H9 (cell line): ENCODE measurements at regions not wholly inside any gene's neighbourhood (a gene's known extent, or its start where the extent isn't known, plus 50 kb on each side); places are given as distances from the start of the nearest gene placed in this dataset.

ENCODE experiments used
- DNase-seq: peaks from one replicate; pipeline ENCODE4 v3.0.0-alpha.2; 2017
- H2AFZ ChIP-seq: one replicate; pipeline ENCODE4 v1.6.1; 2013; ENCODE audit warnings: mild to moderate bottlenecking, low read length, control low read depth, moderate library complexity
- H2AK5ac ChIP-seq: 2 replicates; pipeline ENCODE4 v1.6.1; 2013; ENCODE audit warnings: low read length, control low read depth, mixed read lengths; ENCODE audit not compliant: insufficient read length
- H2BK120ac ChIP-seq: one replicate; pipeline ENCODE4 v1.6.1; 2013; ENCODE audit warnings: low read depth, mild to moderate bottlenecking, low read length, control low read depth, inconsistent platforms; ENCODE audit not compliant: poor library complexity, severe bottlenecking
- H2BK12ac ChIP-seq: 2 replicates; pipeline ENCODE4 v1.6.1; 2013; ENCODE audit warnings: low read length, control low read depth, mixed read lengths, low read depth; ENCODE audit not compliant: insufficient read length
- H2BK15ac ChIP-seq: 2 replicates; pipeline ENCODE4 v1.6.1; 2013; ENCODE audit warnings: low read depth, low read length, control low read depth
- H2BK20ac ChIP-seq: one replicate; pipeline ENCODE4 v1.6.1; 2013; ENCODE audit warnings: low read depth, mild to moderate bottlenecking, low read length, control low read depth, inconsistent platforms; ENCODE audit not compliant: poor library complexity, severe bottlenecking
- H2BK5ac ChIP-seq: 2 replicates; pipeline ENCODE4 v1.6.1; 2013; ENCODE audit warnings: low read length, control low read depth, mixed read lengths; ENCODE audit not compliant: insufficient read length
- H3K14ac ChIP-seq: 2 replicates; pipeline ENCODE4 v1.6.1; 2013; ENCODE audit warnings: low read length, control low read depth; ENCODE audit not compliant: insufficient read depth
- H3K18ac ChIP-seq: 2 replicates; pipeline ENCODE4 v1.6.1; 2013; ENCODE audit warnings: low read depth, mild to moderate bottlenecking, mixed read lengths, low read length, control low read depth; ENCODE audit not compliant: insufficient read length
- H3K23ac ChIP-seq: 2 replicates; pipeline ENCODE4 v1.6.1; 2013; ENCODE audit warnings: low read length, control low read depth, mixed read lengths, low read depth; ENCODE audit not compliant: insufficient read length
- H3K23me2 ChIP-seq: 2 replicates; pipeline ENCODE4 v1.6.1; 2013; ENCODE audit warnings: low read depth, mild to moderate bottlenecking, mixed read lengths, low read length, control low read depth; ENCODE audit not compliant: insufficient read length, poor library complexity, severe bottlenecking
- H3K27ac ChIP-seq: 2 replicates; pipeline ENCODE4 v1.5.1; 2013; ENCODE audit warnings: low read length, control low read depth, mixed read lengths, low read depth; ENCODE audit not compliant: insufficient read length
- H3K27me3 ChIP-seq: 2 replicates; pipeline ENCODE4 v1.6.1; 2013; ENCODE audit warnings: low read length, control low read depth, inconsistent platforms; ENCODE audit not compliant: insufficient read depth
- H3K4ac ChIP-seq: 2 replicates; pipeline ENCODE4 v1.6.1; 2013; ENCODE audit warnings: low read depth, mild to moderate bottlenecking, control low read depth, inconsistent platforms, low read length, moderate library complexity
- H3K4me1 ChIP-seq: 2 replicates; pipeline ENCODE4 v1.6.1; 2013; ENCODE audit warnings: low read length, control low read depth, inconsistent platforms; ENCODE audit not compliant: insufficient read depth
- H3K4me2 ChIP-seq: 2 replicates; pipeline ENCODE4 v1.6.1; 2013; ENCODE audit warnings: low read length, control low read depth, mixed read lengths; ENCODE audit not compliant: insufficient read length, insufficient read depth
- H3K56ac ChIP-seq: 2 replicates; pipeline ENCODE4 v1.6.1; 2013; ENCODE audit warnings: low read depth, mild to moderate bottlenecking, mixed read lengths, low read length, control low read depth; ENCODE audit not compliant: insufficient read length
- H3K79me1 ChIP-seq: 2 replicates; pipeline ENCODE4 v1.6.1; 2013; ENCODE audit warnings: low read depth, mild to moderate bottlenecking, moderate library complexity, low read length, control low read depth, inconsistent platforms; ENCODE audit not compliant: insufficient read depth, poor library complexity, severe bottlenecking
- H3K79me2 ChIP-seq: 2 replicates; pipeline ENCODE4 v1.6.1; 2013; ENCODE audit warnings: low read length, control low read depth, inconsistent platforms; ENCODE audit not compliant: insufficient read depth
- H3K9ac ChIP-seq: 2 replicates; pipeline ENCODE4 v1.6.1; 2013; ENCODE audit warnings: low read length, control low read depth, mixed read lengths; ENCODE audit not compliant: insufficient read length; ENCODE audit errors: extremely low read depth
- H3K9me3 ChIP-seq: one replicate; pipeline ENCODE4 v1.6.1; 2013; ENCODE audit warnings: low read depth, low read length, inconsistent platforms; ENCODE audit not compliant: control insufficient read depth
- H3T11ph ChIP-seq: one replicate; pipeline ENCODE4 v1.6.1; 2013; ENCODE audit warnings: mild to moderate bottlenecking, low read length, control low read depth, inconsistent platforms
- H4K20me1 ChIP-seq: one replicate; pipeline ENCODE4 v1.6.1; 2013; ENCODE audit not compliant: control insufficient read depth, insufficient read length, insufficient read depth
- H4K5ac ChIP-seq: 2 replicates; pipeline ENCODE4 v1.6.1; 2013; ENCODE audit warnings: low read depth, mild to moderate bottlenecking, mixed read lengths, low read length, control low read depth; ENCODE audit not compliant: insufficient read length
- H4K8ac ChIP-seq: replicated peaks from 2 replicates; pipeline ENCODE4 v1.6.1; 2013; ENCODE audit warnings: low read length, control low read depth, mixed read lengths, low read depth; ENCODE audit not compliant: insufficient read length
- H4K91ac ChIP-seq: 2 replicates; pipeline ENCODE4 v1.6.1; 2013; ENCODE audit warnings: low read depth, mild to moderate bottlenecking, moderate library complexity, mixed read lengths, low read length, control low read depth; ENCODE audit not compliant: insufficient read length
- H3K27ac Mint-ChIP-seq, 3 experiments: 2 replicates in 2 of 3; 3 replicates in 1 of 3; pipeline ENCODE4 v1.8.0; 2020 to 2021; ENCODE audit warnings: mixed read lengths in 3 of 3, mild to moderate bottlenecking in 1 of 3, moderate library complexity in 1 of 3
- H3K27me3 Mint-ChIP-seq: 2 replicates; pipeline ENCODE4 v1.8.0; 2021; ENCODE audit warnings: low read depth, mild to moderate bottlenecking, moderate library complexity, mixed read lengths
- H3K36me3 Mint-ChIP-seq, 3 experiments: 2 replicates in 2 of 3; 3 replicates in 1 of 3; pipeline ENCODE4 v1.8.0; 2020 to 2021; ENCODE audit warnings: low read depth in 3 of 3, mixed read lengths in 3 of 3; ENCODE audit not compliant: insufficient read depth in 1 of 3
- H3K4me1 Mint-ChIP-seq, 2 experiments: 2 replicates each; pipeline ENCODE4 v1.8.0; 2020; ENCODE audit warnings: mixed read lengths in 2 of 2
- H3K4me3 Mint-ChIP-seq, 2 experiments: 2 replicates in 1 of 2; 3 replicates in 1 of 2; pipeline ENCODE4 v1.8.0; 2020 to 2021; ENCODE audit warnings: mild to moderate bottlenecking in 2 of 2, mixed read lengths in 2 of 2, moderate library complexity in 1 of 2
- H3K9me3 Mint-ChIP-seq, 2 experiments: 2 replicates in 1 of 2; 3 replicates in 1 of 2; pipeline ENCODE4 v1.8.0; 2020; ENCODE audit warnings: mild to moderate bottlenecking in 2 of 2, mixed read lengths in 2 of 2, moderate library complexity in 1 of 2
- WGBS: extraction: QIAGEN DNeasy Blood & Tissue Kit; methylation state at CpG from one replicate; pipeline ENCODE4 v1.1.7; 2013; ENCODE audit warnings: missing lambda C conversion rate, low lambda C conversion rate, mixed read lengths; ENCODE audit not compliant: insufficient read length; ENCODE audit errors: extremely low coverage; 5-methylcytosine and 5-hydroxymethylcytosine counted together
- TF ChIP-seq, protein P1 (sequence below): fragments of 200-600 bp; sonication (generic); conservative IDR thresholded peaks from 3 replicates; pipeline ENCODE4 v1.8.0; 2021; ENCODE audit warnings: antibody characterized with exemption, mild to moderate bottlenecking

GRCh38 chr14:84446250-84446649 lies 1083.7 kb upstream of the FLRT2 start:
- Histone ChIP-seq H3K9me3 (no peaks in the 10 kb centered on the region), H2BK120ac (no peak overlapping the region), H2BK20ac (no peak overlapping the region), H4K20me1 (no peaks in the 10 kb centered on the region), H3K9ac (no peak overlapping the region), H4K5ac (no peak overlapping the region), H2BK15ac (no peak overlapping the region), H3K27ac (no peak overlapping the region), H4K91ac (no peak overlapping the region), H2AK5ac (no peak overlapping the region), H4K8ac (no peak overlapping the region), H3T11ph (no peak overlapping the region), H3K27me3 (no peaks in the 10 kb centered on the region), H3K14ac (no peak overlapping the region), H3K4me1 (no peaks in the 10 kb centered on the region), H3K4me2 (no peak overlapping the region), H3K79me2 (no peaks in the 10 kb centered on the region), H3K23me2 (no peaks in the 10 kb centered on the region), H3K56ac (no peak overlapping the region), H2BK5ac (no peak overlapping the region), H3K79me1 (no peaks in the 10 kb centered on the region), H3K18ac (no peak overlapping the region), H2BK12ac (no peak overlapping the region), H3K4ac (no peak overlapping the region), H2AFZ (no peak overlapping the region), H3K23ac (no peak overlapping the region)
- WGBS: no CpG with 5 or more reads among the region's 3 CpGs
- Mint-ChIP-seq H3K27me3 (no peaks in the 10 kb centered on the region), H3K9me3 (no peaks in the 10 kb centered on the region), H3K4me3 (no peak overlapping the region), H3K27ac (no peak overlapping the region), H3K4me1 (peaks cover 14 to 16% of the 10 kb centered on the region in 2 experiments), H3K36me3 (no peaks in the 10 kb centered on the region)
- TF ChIP-seq, protein P1, sequence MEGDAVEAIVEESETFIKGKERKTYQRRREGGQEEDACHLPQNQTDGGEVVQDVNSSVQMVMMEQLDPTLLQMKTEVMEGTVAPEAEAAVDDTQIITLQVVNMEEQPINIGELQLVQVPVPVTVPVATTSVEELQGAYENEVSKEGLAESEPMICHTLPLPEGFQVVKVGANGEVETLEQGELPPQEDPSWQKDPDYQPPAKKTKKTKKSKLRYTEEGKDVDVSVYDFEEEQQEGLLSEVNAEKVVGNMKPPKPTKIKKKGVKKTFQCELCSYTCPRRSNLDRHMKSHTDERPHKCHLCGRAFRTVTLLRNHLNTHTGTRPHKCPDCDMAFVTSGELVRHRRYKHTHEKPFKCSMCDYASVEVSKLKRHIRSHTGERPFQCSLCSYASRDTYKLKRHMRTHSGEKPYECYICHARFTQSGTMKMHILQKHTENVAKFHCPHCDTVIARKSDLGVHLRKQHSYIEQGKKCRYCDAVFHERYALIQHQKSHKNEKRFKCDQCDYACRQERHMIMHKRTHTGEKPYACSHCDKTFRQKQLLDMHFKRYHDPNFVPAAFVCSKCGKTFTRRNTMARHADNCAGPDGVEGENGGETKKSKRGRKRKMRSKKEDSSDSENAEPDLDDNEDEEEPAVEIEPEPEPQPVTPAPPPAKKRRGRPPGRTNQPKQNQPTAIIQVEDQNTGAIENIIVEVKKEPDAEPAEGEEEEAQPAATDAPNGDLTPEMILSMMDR: no peak
- no peak for DNase-seq
